ENCODE measurements at regions not wholly inside any gene's neighbourhood (a gene's known extent, or its start where the extent isn't known, plus 50 kb on each side); places are given as distances from the start of the nearest gene placed in this dataset.
"Not testable (repeated sequence)": the region's sequence is repeated elsewhere in the genome, so short reads cannot be mapped to it uniquely, and the experiment has no call there.

GRCh38 chr12:75748990-75749389 lies 237.6 kb upstream of the KRR1 start:
- not testable (repeated sequence) for TF ChIP-seq CTCF (IDR thresholded peaks at IDR 0.05 in 2 of 3, conservative IDR thresholded peaks at IDR 0.05 in 1 of 3; ENCODE audit: insufficient read depth in 2 of 3, low read depth in 1 of 3, low read length in 3 of 3); REST (IDR thresholded peaks at IDR 0.05; ENCODE audit: borderline replicate concordance); REST (CRISPR knock-in tag; IDR thresholded peaks at IDR 0.05; ENCODE audit: low read depth); POLR2A (conservative IDR thresholded peaks at IDR 0.05); GTF2F1 (IDR thresholded peaks at IDR 0.05; ENCODE audit: low read depth, low read length); ESRRA (IDR thresholded peaks at IDR 0.05; ENCODE audit: borderline replicate concordance, low read depth); ZNF263 (CRISPR knock-in tag; IDR thresholded peaks at IDR 0.05; ENCODE audit: borderline replicate concordance)
